ENCODE measurements at regions not wholly inside any gene's neighbourhood (a gene's known extent, or its start where the extent isn't known, plus 50 kb on each side); places are given as distances from the start of the nearest gene placed in this dataset.

DNA sequence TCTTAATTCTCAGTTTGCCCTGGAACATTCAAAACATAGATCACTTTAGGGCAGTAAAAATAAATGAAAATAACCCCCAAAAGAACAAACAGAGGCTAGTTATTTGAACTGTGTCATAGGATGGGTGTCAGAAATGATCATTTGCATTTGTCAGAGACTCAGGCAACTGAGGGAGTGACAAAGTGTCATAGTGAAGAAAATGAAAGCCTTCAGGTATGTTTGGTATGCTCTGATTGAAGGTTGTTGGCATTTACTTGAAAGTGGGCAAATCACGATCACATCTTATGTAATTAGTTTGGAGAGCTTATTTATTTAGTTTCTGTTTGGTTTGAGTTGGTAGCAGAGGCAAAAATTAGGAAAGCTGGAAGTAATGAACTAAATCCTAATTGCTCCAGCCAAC, 880.9 kb downstream of the ANKRD7 start:
- Histone ChIP-seq H3K27ac (no peak overlapping the region), H3K4me1 (ENCODE audit: low read depth) (no peaks in the 10 kb centered on the region), H3K4me3 (no peak overlapping the region), H3K27me3 (no peaks in the 10 kb centered on the region), H3K9me3 (ENCODE audit: low read depth) (no peaks in the 10 kb centered on the region), H3K36me3 (no peaks in the 10 kb centered on the region)
- DNase-seq (ENCODE audit: low read depth in 1 of 2, low spot score in 1 of 2), result no peak
- TF ChIP-seq, protein P1, sequence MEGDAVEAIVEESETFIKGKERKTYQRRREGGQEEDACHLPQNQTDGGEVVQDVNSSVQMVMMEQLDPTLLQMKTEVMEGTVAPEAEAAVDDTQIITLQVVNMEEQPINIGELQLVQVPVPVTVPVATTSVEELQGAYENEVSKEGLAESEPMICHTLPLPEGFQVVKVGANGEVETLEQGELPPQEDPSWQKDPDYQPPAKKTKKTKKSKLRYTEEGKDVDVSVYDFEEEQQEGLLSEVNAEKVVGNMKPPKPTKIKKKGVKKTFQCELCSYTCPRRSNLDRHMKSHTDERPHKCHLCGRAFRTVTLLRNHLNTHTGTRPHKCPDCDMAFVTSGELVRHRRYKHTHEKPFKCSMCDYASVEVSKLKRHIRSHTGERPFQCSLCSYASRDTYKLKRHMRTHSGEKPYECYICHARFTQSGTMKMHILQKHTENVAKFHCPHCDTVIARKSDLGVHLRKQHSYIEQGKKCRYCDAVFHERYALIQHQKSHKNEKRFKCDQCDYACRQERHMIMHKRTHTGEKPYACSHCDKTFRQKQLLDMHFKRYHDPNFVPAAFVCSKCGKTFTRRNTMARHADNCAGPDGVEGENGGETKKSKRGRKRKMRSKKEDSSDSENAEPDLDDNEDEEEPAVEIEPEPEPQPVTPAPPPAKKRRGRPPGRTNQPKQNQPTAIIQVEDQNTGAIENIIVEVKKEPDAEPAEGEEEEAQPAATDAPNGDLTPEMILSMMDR (IDR thresholded peaks at IDR 0.05; ENCODE audit: low read depth, low read length), result no peak

DNA sequence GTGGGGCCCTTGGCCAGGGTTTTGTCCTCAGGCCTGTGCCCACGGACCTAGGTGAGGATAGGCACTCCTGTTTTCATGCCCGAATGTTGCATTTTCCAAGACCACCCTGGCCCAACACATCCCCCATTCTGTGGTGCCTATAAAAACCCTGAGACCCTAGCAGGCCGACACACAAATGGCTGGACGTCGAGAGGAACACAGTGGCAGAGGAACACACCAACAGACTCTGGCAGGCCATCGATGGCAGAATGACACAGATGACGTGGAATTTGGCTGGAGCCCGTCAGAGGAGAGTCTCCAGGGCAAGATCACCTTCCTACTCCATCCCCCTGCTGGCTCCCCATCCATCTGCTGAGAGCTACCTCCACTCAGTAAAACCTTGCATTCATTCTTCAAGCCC, 898.8 kb downstream of the ANKRD7 start:
- DNase-seq (ENCODE audit: low read depth in 1 of 2, low spot score in 1 of 2), result no peak
- TF ChIP-seq, protein P1 (IDR thresholded peaks at IDR 0.05; ENCODE audit: low read depth, low read length), result no peak
- Histone ChIP-seq H3K27ac (no peak overlapping the region), H3K36me3 (no peaks in the 10 kb centered on the region), H3K4me1 (ENCODE audit: low read depth) (no peaks in the 10 kb centered on the region), H3K9me3 (ENCODE audit: low read depth) (no peaks in the 10 kb centered on the region), H3K4me3 (no peak overlapping the region), H3K27me3 (no peaks in the 10 kb centered on the region)

DNA sequence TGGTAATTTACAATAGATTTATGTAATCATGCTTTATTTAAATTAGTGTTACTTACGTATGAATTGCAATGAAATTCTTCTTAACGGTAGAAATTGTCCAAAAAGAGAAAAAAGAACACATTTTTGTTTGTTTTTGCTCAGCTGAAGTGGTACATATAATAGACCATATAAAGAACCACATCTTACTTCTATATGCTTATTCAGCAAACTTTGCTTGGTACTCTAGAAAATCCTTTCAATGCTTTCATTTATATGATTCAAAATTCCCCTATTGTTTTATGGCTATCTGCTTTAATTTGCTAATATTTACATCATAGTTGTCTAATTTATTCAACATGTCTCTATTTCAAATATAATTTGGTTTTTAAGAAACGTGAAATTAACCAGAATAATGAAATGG, 903.2 kb downstream of the ANKRD7 start:
- H3K27ac ChIP-seq, result no peak overlapping the region
- H3K4me3 ChIP-seq, result no peak overlapping the region
- H3K9me3 ChIP-seq (ENCODE audit: low read depth), result no peaks in the 10 kb centered on the region
- H3K27me3 ChIP-seq, result no peaks in the 10 kb centered on the region
- H3K4me1 ChIP-seq (ENCODE audit: low read depth), result no peaks in the 10 kb centered on the region
- DNase-seq (ENCODE audit: low read depth in 1 of 2, low spot score in 1 of 2), result no peak
- TF ChIP-seq, protein P1 (IDR thresholded peaks at IDR 0.05; ENCODE audit: low read depth, low read length), result no peak
- no peaks in the 10 kb centered on the region for H3K36me3 ChIP-seq

DNA sequence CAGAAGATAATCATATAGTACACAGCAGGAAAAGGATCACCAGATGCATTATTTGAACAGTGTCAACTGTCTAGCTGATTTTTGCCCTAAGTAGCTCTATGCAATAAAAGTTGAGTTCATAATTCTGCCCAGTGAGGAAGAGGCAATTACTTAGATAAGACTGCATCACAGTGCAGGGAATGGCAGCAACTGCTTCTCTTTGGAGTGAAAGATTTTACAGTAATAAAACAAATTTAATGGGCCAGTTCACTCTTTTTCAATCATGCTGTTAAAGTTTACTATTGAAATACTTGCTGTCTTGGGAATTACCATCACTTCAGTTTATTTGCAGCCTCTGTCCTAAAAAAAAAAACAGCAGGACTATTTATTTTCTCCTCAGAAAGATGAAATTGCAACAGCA, 907.9 kb downstream of the ANKRD7 start:
- Histone ChIP-seq H3K27me3 (no peaks in the 10 kb centered on the region), H3K4me3 (no peak overlapping the region), H3K27ac (no peak overlapping the region), H3K36me3 (no peaks in the 10 kb centered on the region), H3K4me1 (ENCODE audit: low read depth) (no peaks in the 10 kb centered on the region), H3K9me3 (ENCODE audit: low read depth) (no peaks in the 10 kb centered on the region)
- TF ChIP-seq, protein P1 (IDR thresholded peaks at IDR 0.05; ENCODE audit: low read depth, low read length), result no peak
- DNase-seq (ENCODE audit: low read depth in 1 of 2, low spot score in 1 of 2), result no peak

DNA sequence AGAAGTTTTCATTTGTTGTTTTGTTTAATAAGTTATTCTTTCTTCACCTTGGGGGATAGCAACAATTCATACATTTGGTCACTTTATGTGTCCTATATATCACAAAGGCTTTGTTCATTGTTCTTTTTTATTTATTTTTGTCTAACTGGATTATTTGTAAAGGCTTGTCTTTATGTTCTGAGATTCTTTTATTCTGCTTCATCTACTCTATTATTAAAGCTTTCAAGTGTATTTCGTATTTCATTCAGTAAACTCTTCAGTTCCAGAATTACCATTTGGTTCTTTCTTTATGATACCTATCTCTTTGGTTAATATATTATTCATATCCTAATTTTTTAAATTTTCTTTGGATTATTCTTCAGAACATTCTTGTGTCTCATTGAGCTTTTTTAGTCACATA, 942.9 kb downstream of the ANKRD7 start:
- no peaks in the 10 kb centered on the region for H3K27me3 ChIP-seq
- no peak for DNase-seq (ENCODE audit: low read depth in 1 of 2, low spot score in 1 of 2)
- no peak overlapping the region for H3K4me3 ChIP-seq
- no peaks in the 10 kb centered on the region for H3K36me3 ChIP-seq
- H3K9me3 ChIP-seq (ENCODE audit: low read depth), result no peaks in the 10 kb centered on the region
- no peaks in the 10 kb centered on the region for H3K4me1 ChIP-seq (ENCODE audit: low read depth)
- no peak overlapping the region for H3K27ac ChIP-seq
- TF ChIP-seq, protein P1 (IDR thresholded peaks at IDR 0.05; ENCODE audit: low read depth, low read length), result no peak

DNA sequence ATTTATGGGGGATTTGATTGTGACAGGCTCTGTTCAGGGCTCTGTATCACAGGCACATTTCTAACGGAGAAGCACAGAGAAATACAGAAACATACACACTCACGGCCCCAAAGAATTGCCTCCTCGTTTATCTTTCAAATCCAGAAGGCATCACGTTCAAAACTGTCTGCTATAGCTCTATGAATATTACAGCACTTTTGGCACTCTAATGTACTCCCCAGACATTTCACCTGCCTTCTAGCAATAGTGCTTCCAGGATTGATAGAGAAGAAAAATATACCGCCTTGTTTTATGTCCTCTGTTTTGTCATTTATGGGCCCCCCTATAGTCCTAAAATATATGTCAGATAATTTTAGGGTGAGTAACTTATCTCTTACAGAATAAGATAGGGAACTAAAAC, 947.5 kb downstream of the ANKRD7 start:
- Histone ChIP-seq H3K4me3 (no peak overlapping the region), H3K4me1 (ENCODE audit: low read depth) (no peaks in the 10 kb centered on the region), H3K9me3 (ENCODE audit: low read depth) (no peaks in the 10 kb centered on the region), H3K27me3 (no peaks in the 10 kb centered on the region), H3K36me3 (no peaks in the 10 kb centered on the region), H3K27ac (no peak overlapping the region)
- TF ChIP-seq, protein P1 (IDR thresholded peaks at IDR 0.05; ENCODE audit: low read depth, low read length), result no peak
- DNase-seq (ENCODE audit: low read depth in 1 of 2, low spot score in 1 of 2), result no peak

All from cardiac muscle cell (in vitro differentiated cells and primary cell).